C4-2B (cell line): ENCODE measurements at regions not wholly inside any gene's neighbourhood (a gene's known extent, or its start where the extent isn't known, plus 50 kb on each side); places are given as distances from the start of the nearest gene placed in this dataset.
A peak's percentile ranks its signal among the peaks of the same experiment; 100 is the strongest.

Source experiments
- H3K27ac ChIP-seq: fragments of 450-650 bp; 2 replicates; pipeline ENCODE4 v1.5.1; 2017
- ZFX ChIP-seq: fragments of 450-650 bp; IDR thresholded peaks from 2 replicates; pipeline ENCODE4 v1.6.1; 2017
- TF ChIP-seq, protein P1 (sequence below): fragments of 450-650 bp; conservative IDR thresholded peaks from 2 replicates; pipeline ENCODE4 v1.5.1; 2017; ENCODE audit warnings: mild to moderate bottlenecking

- no peak for TF ChIP-seq ZFX
- TF ChIP-seq, protein P1, sequence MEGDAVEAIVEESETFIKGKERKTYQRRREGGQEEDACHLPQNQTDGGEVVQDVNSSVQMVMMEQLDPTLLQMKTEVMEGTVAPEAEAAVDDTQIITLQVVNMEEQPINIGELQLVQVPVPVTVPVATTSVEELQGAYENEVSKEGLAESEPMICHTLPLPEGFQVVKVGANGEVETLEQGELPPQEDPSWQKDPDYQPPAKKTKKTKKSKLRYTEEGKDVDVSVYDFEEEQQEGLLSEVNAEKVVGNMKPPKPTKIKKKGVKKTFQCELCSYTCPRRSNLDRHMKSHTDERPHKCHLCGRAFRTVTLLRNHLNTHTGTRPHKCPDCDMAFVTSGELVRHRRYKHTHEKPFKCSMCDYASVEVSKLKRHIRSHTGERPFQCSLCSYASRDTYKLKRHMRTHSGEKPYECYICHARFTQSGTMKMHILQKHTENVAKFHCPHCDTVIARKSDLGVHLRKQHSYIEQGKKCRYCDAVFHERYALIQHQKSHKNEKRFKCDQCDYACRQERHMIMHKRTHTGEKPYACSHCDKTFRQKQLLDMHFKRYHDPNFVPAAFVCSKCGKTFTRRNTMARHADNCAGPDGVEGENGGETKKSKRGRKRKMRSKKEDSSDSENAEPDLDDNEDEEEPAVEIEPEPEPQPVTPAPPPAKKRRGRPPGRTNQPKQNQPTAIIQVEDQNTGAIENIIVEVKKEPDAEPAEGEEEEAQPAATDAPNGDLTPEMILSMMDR = no peak
- H3K27ac ChIP-seq = no peak overlapping the region
These were observed 264.7 kb upstream of the ISX start for GRCh38 chr22:34801221-34801620.

- no peak overlapping the region for H3K27ac ChIP-seq
- no peak for TF ChIP-seq ZFX
These were observed 261.9 kb upstream of the ISX start for GRCh38 chr22:34804091-34804490.

GRCh38 chr22:34804604-34805003 is 261.4 kb upstream of the ISX start:
- TF ChIP-seq, protein P1 = peak; percentile 14
- no peak for TF ChIP-seq ZFX
- no peak overlapping the region for H3K27ac ChIP-seq

DNA sequence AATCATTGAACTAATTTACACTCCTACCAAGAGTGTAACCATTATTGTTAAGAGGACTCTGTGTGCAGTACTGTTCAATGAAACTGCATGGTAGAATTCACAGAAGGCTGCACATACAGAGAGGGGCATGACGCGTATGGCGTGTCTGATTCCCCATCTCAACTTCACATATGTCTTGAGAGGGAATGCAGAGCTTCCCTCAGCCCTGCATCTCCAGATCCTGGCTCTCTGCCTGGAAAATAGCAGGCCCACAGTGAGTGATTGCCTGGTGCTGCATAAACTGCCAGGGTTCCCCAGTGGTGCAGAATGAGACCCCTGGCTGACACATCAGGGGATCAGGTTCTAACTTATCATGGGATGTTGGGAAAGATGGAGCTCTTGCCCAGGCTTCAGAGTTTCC is 260.2 kb upstream of the ISX start:
- TF ChIP-seq ZFX = no peak
- TF ChIP-seq, protein P1 = no peak
- no peak overlapping the region for H3K27ac ChIP-seq

DNA sequence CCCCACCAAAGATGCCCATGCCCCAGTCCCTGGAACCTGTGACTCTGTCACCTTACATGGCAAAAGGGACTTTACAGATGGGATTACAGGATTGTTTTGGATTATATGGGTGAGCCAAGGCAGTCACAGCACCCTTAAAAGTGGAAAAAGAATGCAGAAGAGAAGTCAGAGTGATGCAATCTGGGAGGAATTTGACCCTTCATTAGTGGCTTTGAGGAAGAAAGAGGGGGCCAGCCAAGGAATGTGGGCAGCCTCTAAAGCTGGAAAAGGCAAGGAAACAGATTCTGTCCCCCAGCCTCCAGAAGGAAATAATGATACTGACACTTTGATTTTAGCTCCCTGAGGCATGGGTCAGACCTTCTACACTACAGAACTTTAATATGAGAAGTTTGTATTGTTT is 257.3 kb upstream of the ISX start:
- no peak for TF ChIP-seq ZFX
- TF ChIP-seq, protein P1 = no peak
- no peak overlapping the region for H3K27ac ChIP-seq

- H3K27ac ChIP-seq = no peak overlapping the region
- no peak for TF ChIP-seq ZFX
- TF ChIP-seq, protein P1 = no peak
These were observed 253.3 kb upstream of the ISX start for GRCh38 chr22:34812631-34813030.

DNA sequence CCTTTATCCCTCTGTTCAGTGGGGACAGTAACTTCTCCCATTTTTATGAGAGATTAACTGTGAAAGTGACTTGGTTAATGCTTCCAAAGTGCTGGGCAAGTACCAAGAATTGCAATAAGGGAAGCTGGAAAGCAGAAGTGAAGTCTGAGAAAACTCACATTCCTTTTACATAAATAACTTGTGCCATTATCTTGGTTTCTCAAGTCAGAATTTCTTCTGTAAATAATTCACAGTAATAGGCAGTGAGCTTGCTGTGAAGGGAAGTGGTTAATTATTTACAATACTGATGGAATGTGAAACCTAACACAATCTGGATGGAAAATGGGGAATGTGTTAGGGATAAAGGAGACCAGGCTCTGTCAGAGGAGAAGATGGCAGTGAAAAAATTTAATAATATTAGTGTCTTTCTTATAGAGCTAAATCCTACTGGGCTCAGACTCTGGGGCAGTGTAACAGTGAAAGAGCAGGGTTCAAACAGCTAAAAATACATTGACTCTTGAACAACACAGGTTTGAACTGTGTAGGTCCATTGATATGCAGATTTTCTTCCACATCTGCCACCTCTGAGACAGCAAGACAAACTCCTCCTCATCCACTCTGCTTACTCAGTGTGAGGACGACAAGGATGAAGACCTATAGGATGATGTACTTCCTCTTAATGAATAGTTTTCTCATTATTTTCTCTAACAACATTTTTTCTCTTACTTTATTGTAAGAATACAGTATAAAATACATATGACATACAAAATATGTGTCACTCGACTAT is 251.5 kb upstream of the ISX start:
- no peak for TF ChIP-seq ZFX
- TF ChIP-seq, protein P1 = no peak
- no peak overlapping the region for H3K27ac ChIP-seq

DNA sequence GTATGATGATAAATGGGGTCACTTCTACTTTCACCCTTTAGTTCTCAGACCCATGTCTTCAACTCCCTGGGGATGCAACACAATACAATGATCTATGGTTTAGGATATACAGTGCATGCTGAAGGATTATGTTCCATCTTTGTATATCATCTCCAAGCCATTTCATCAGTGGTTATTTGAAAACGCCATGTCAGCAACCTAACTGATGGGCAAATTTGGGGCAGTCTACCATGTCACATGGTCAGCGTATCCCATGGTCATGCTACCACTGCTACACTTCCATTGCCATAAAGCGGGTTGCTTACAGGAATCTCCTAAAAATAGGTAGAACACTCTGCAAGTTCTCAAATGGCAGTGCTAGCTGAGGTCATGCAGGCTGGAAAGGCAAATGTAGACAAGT is 236.5 kb upstream of the ISX start:
- TF ChIP-seq ZFX = no peak
- TF ChIP-seq, protein P1 = no peak
- no peak overlapping the region for H3K27ac ChIP-seq
